Fibroblast of upper back skin (primary cell): ENCODE measurements at regions not wholly inside any gene's neighbourhood (a gene's known extent, or its start where the extent isn't known, plus 50 kb on each side); places are given as distances from the start of the nearest gene placed in this dataset.
"Not testable (repeated sequence)": the region's sequence is repeated elsewhere in the genome, so short reads cannot be mapped to it uniquely, and the experiment has no call there.

Experiments
- DNase-seq: peaks from one replicate; pipeline ENCODE4 v3.0.0-alpha.2; 2013

- no peak for DNase-seq
Measured at GRCh38 chr4:97013309-97013708, 1130.0 kb downstream of the STPG2 start.

- DNase-seq, result no peak
Measured at GRCh38 chr4:97013711-97014110, 1129.6 kb downstream of the STPG2 start.

- no peak for DNase-seq
Measured at GRCh38 chr4:97015301-97015700, 1128.0 kb downstream of the STPG2 start.

GRCh38 chr4:97016186-97016907 lies 1126.9 kb downstream of the STPG2 start:
- DNase-seq, result no peak

GRCh38 chr4:97027728-97028410 lies 1115.4 kb downstream of the STPG2 start:
- DNase-seq, result no peak

GRCh38 chr4:97028785-97029184 lies 1114.5 kb downstream of the STPG2 start:
- no peak for DNase-seq

- not testable (repeated sequence) for DNase-seq
Measured at GRCh38 chr4:97037411-97038145, 1105.7 kb downstream of the STPG2 start.

GRCh38 chr4:97038146-97038516 lies 1105.1 kb downstream of the STPG2 start:
- DNase-seq, result no peak

GRCh38 chr4:97072666-97073065 lies 1070.6 kb downstream of the STPG2 start:
- DNase-seq, result no peak

- no peak for DNase-seq
Measured at GRCh38 chr4:97073194-97073593, 1070.1 kb downstream of the STPG2 start.

GRCh38 chr4:97074531-97074930 lies 1068.7 kb downstream of the STPG2 start:
- no peak for DNase-seq

GRCh38 chr4:97081951-97082350 lies 1061.3 kb downstream of the STPG2 start:
- no peak for DNase-seq

GRCh38 chr4:97097036-97097435 lies 1046.2 kb downstream of the STPG2 start:
- not testable (repeated sequence) for DNase-seq

GRCh38 chr4:97101171-97101570 lies 1042.1 kb downstream of the STPG2 start:
- not testable (repeated sequence) for DNase-seq

GRCh38 chr4:97103252-97103651 lies 1040.0 kb downstream of the STPG2 start:
- DNase-seq, result no peak

- no peak for DNase-seq
Measured at GRCh38 chr4:97104006-97104405, 1039.3 kb downstream of the STPG2 start.

- DNase-seq, result no peak
Measured at GRCh38 chr4:97104666-97105065, 1038.6 kb downstream of the STPG2 start.

GRCh38 chr4:97105347-97106099 lies 1037.8 kb downstream of the STPG2 start:
- no peak for DNase-seq

- no peak for DNase-seq
Measured at GRCh38 chr4:97106161-97106560, 1037.1 kb downstream of the STPG2 start.

GRCh38 chr4:97110506-97110905 lies 1032.8 kb downstream of the STPG2 start:
- no peak for DNase-seq

GRCh38 chr4:97116511-97116910 lies 1026.8 kb downstream of the STPG2 start:
- no peak for DNase-seq

- DNase-seq, result no peak
Measured at GRCh38 chr4:97121493-97121892, 1021.8 kb downstream of the STPG2 start.

- no peak for DNase-seq
Measured at GRCh38 chr4:97123573-97123972, 1019.7 kb downstream of the STPG2 start.
